ENCODE measurements at regions not wholly inside any gene's neighbourhood (a gene's known extent, or its start where the extent isn't known, plus 50 kb on each side); places are given as distances from the start of the nearest gene placed in this dataset.

GRCh38 chr18:56136105-56136504 is 502.3 kb downstream of the TXNL1 start (continued):
- TF ChIP-seq BACH1 (IDR thresholded peaks at IDR 0.05; ENCODE audit: borderline replicate concordance) (no peak), MEF2B (IDR thresholded peaks at IDR 0.05; ENCODE audit: partially characterized antibody, poor library complexity, severe bottlenecking) (no peak)

DNA sequence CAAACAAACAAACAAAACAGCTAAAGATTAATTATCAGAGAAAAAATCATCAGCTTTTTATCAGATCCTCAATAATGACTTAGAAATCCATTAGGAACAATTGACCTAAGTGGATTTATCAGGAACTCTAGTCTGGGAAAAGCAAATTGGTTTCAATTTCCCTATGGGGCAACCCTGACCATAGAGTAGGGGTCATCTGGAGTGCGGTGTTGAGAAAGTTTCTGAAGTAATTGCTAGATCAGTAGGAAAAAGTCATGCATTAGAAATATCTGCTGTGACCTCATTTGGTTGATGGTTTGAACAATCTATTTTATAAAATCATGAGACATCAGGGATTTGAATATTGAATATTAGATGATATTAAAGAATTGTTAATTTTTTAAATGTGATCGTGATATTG is 507.9 kb downstream of the TXNL1 start:
- no peak overlapping the region for H2AFZ ChIP-seq (ENCODE audit: control insufficient read depth, low read depth, low read length)
- DNase-seq (ENCODE audit: low read depth, low spot score) (no peak), FAIRE-seq (no peak), ATAC-seq (no peak)
- H3K27me3 ChIP-seq (replicated peaks in 1 of 2; ENCODE audit: control insufficient read depth in 2 of 2, insufficient read depth in 2 of 2, low read length in 1 of 2) = no peaks in the 10 kb centered on the region
- no peaks in the 10 kb centered on the region for H4K20me1 ChIP-seq (ENCODE audit: control insufficient read depth, insufficient read depth)
- no peaks in the 10 kb centered on the region for H3K4me1 ChIP-seq (ENCODE audit: control insufficient read depth, insufficient read depth, low read length)
- no peak overlapping the region for H3K4me3 ChIP-seq
- no TSS peak for BruUV-seq (replicated peaks)
- in situ Hi-C loops (cut with MboI) = no loop called here
- WGBS (ENCODE audit: insufficient coverage, insufficient replicate concordance, low lambda C conversion rate, missing lambda C conversion rate) = 44% methylated on average over 2 of the region's 2 CpGs
- H3K9me3 ChIP-seq (replicated peaks; ENCODE audit: control insufficient read depth, insufficient read depth, low read length) = no peaks in the 10 kb centered on the region
- H3K9ac ChIP-seq (ENCODE audit: control insufficient read depth, insufficient read depth, low read length) = no peak overlapping the region
- H3K4me2 ChIP-seq (ENCODE audit: control insufficient read depth, insufficient read depth) = no peak overlapping the region
- H3K27ac ChIP-seq (ENCODE audit: control insufficient read depth, insufficient read depth) = no peak overlapping the region
- ChIA-PET SMC1A (ENCODE audit: uncharacterized antibody, unreplicated experiment) (no interaction called here), CTCF (no interaction called here), POLR2A (no interaction called here), RAD21 (ENCODE audit: unreplicated experiment) (no interaction called here)
- intact Hi-C loops (cut with micrococcal nuclease; ENCODE audit: unreplicated experiment) = no loop called here
- TF ChIP-seq NFXL1 (IDR thresholded peaks at IDR 0.05; ENCODE audit: borderline replicate concordance) = no peak
- TF ChIP-seq NRF1 (conservative IDR thresholded peaks at IDR 0.05; ENCODE audit: low read depth, low read length) = no peak
- no peak for TF ChIP-seq EED (IDR thresholded peaks at IDR 0.05; ENCODE audit: low read depth)
- TF ChIP-seq CUX1 (IDR thresholded peaks at IDR 0.05; ENCODE audit: insufficient replicate concordance, low read depth, low read length) = no peak
- no peak for TF ChIP-seq ASH2L (IDR thresholded peaks at IDR 0.05; ENCODE audit: borderline replicate concordance, low read depth)
- H3K36me3 ChIP-seq (ENCODE audit: control insufficient read depth in 2 of 2, insufficient read depth in 2 of 2, low read length in 1 of 2) = no peaks in the 10 kb centered on the region
- H3K79me2 ChIP-seq (ENCODE audit: control insufficient read depth, insufficient read depth, low read length) = no peaks in the 10 kb centered on the region
